Thyroid gland (tissue), 4 donors: ENCODE measurements at regions not wholly inside any gene's neighbourhood (a gene's known extent, or its start where the extent isn't known, plus 50 kb on each side); places are given as distances from the start of the nearest gene placed in this dataset.

Experiments used
- DNase-seq, 2 donors: peaks; one replicate each; pipeline ENCODE4 v3.0.0-alpha.2; 2019
- H3K27ac ChIP-seq, 3 donors: fragments of 200-600 bp; sonication (generic); 1 replicate in 2 of 3; 2 replicates in 1 of 3; pipeline ENCODE4 v1.5.1; 2016 to 2019; ENCODE audit warnings: mild to moderate bottlenecking in 1 of 3, moderate library complexity in 1 of 3
- H3K27me3 ChIP-seq: fragments of 200-600 bp; sonication (generic); one replicate; pipeline ENCODE4 v1.5.1; 2019
- H3K36me3 ChIP-seq, 2 donors: fragments of 200-600 bp; sonication (generic); one replicate each; pipeline ENCODE4 v1.5.1; 2016 to 2019
- H3K4me1 ChIP-seq, 2 donors: fragments of 200-600 bp; sonication (generic); one replicate each; pipeline ENCODE4 v1.5.1; 2017 to 2019
- H3K4me3 ChIP-seq, 3 donors: fragments of 200-600 bp; sonication (generic); replicated peaks in 1 of 3; 1 replicate in 2 of 3; 2 replicates in 1 of 3; pipeline ENCODE4 v1.5.1; 2016; ENCODE audit warnings: mild to moderate bottlenecking in 1 of 3
- H3K9me3 ChIP-seq: fragments of 200-600 bp; sonication (generic); one replicate; pipeline ENCODE4 v1.5.1; 2017
- POLR2A ChIP-seq, 2 donors: fragments of 450-650 bp; IDR thresholded peaks; one replicate each; pipeline ENCODE4 v1.6.1; 2017; ENCODE audit warnings: antibody characterized with exemption in 2 of 2, mild to moderate bottlenecking in 2 of 2, moderate library complexity in 1 of 2
- WGBS, 2 donors: methylation state at CpG; one replicate each; pipeline ENCODE4 v1.1.5; 2017; 5-methylcytosine and 5-hydroxymethylcytosine counted together
- intact Hi-C: fragments of 100-400 bp; cut with DNase I; formaldehyde crosslinking; loops from one replicate; pipeline ENCODE4 v1.15.1; 2023
- TF ChIP-seq, protein P1 (sequence below), 6 experiments: fragments of 200-600 bp in 3 of 6; fragments of 450-650 bp in 3 of 6; sonication (generic) in 3 of 6; IDR thresholded peaks; one replicate each; pipeline ENCODE4 v1.5.1; 2016 to 2019; ENCODE audit warnings: antibody characterized with exemption in 6 of 6, mild to moderate bottlenecking in 2 of 6, inconsistent platforms in 1 of 6, moderate library complexity in 1 of 6

GRCh38 chr1:165067829-165068228 lies 288.7 kb downstream of the LMX1A start:
- H3K4me3 ChIP-seq = no peak overlapping the region
- 80 to 86% methylated on average over 2 of the region's 2 CpGs for WGBS, 2 donors
- no peak overlapping the region for H3K27ac ChIP-seq
- H3K4me1 ChIP-seq = no peaks in the 10 kb centered on the region
- H3K9me3 ChIP-seq = no peaks in the 10 kb centered on the region
- DNase-seq = no peak
- no peaks in the 10 kb centered on the region for H3K27me3 ChIP-seq
- no peaks in the 10 kb centered on the region for H3K36me3 ChIP-seq
- intact Hi-C loops = no loop called here
- TF ChIP-seq, protein P1, sequence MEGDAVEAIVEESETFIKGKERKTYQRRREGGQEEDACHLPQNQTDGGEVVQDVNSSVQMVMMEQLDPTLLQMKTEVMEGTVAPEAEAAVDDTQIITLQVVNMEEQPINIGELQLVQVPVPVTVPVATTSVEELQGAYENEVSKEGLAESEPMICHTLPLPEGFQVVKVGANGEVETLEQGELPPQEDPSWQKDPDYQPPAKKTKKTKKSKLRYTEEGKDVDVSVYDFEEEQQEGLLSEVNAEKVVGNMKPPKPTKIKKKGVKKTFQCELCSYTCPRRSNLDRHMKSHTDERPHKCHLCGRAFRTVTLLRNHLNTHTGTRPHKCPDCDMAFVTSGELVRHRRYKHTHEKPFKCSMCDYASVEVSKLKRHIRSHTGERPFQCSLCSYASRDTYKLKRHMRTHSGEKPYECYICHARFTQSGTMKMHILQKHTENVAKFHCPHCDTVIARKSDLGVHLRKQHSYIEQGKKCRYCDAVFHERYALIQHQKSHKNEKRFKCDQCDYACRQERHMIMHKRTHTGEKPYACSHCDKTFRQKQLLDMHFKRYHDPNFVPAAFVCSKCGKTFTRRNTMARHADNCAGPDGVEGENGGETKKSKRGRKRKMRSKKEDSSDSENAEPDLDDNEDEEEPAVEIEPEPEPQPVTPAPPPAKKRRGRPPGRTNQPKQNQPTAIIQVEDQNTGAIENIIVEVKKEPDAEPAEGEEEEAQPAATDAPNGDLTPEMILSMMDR (IDR thresholded peaks at IDR 0.05) = no peak
- TF ChIP-seq POLR2A (IDR thresholded peaks at IDR 0.05) = no peak

GRCh38 chr1:165063181-165063965 lies 293.1 kb downstream of the LMX1A start:
- intact Hi-C loops = no loop called here
- no peak for DNase-seq
- Histone ChIP-seq H3K9me3 (no peaks in the 10 kb centered on the region), H3K27me3 (no peaks in the 10 kb centered on the region), H3K36me3 (no peaks in the 10 kb centered on the region), H3K4me3 (no peak overlapping the region), H3K27ac (no peak overlapping the region), H3K4me1 (no peaks in the 10 kb centered on the region)
- TF ChIP-seq, protein P1 (IDR thresholded peaks at IDR 0.05) = no peak
- TF ChIP-seq POLR2A (IDR thresholded peaks at IDR 0.05) = no peak
- WGBS, 2 donors = 64 to 69% methylated on average over 6 of the region's 6 CpGs

DNA sequence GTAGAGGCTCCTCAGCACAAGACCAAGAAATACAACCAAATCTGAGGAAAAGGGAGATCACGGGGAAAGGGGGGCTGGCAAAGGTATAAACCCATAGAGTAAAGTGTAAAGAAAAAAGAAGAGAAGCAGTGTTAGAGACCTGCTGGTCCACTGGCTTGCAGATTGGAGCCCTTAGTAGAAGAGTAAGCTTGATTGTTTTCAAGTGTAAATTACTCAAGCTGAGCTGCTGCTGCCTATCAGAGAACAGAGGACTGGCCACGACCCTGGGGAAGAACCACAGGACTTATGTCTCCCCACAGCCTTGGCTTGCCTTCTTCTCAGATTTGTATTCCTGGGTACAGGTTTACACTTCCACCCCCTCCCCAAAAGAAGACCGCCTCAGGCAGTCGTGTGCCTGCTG lies 294.2 kb downstream of the LMX1A start:
- no peaks in the 10 kb centered on the region for H3K4me1 ChIP-seq
- H3K27ac ChIP-seq = no peak overlapping the region
- intact Hi-C loops = no loop called here
- TF ChIP-seq, protein P1 (IDR thresholded peaks at IDR 0.05) = no peak
- no peak for TF ChIP-seq POLR2A (IDR thresholded peaks at IDR 0.05)
- no peaks in the 10 kb centered on the region for H3K9me3 ChIP-seq
- H3K4me3 ChIP-seq = no peak overlapping the region
- no peak for DNase-seq
- no peaks in the 10 kb centered on the region for H3K36me3 ChIP-seq
- H3K27me3 ChIP-seq = no peaks in the 10 kb centered on the region
- 54 to 55% methylated on average over 4 of the region's 4 CpGs for WGBS, 2 donors

- TF ChIP-seq POLR2A (IDR thresholded peaks at IDR 0.05) = no peak
- TF ChIP-seq, protein P1 (IDR thresholded peaks at IDR 0.05) = no peak
- H3K27me3 ChIP-seq = no peaks in the 10 kb centered on the region
- no peaks in the 10 kb centered on the region for H3K36me3 ChIP-seq
- H3K4me1 ChIP-seq = no peaks in the 10 kb centered on the region
- no peak for DNase-seq
- H3K27ac ChIP-seq = no peak overlapping the region
- no peaks in the 10 kb centered on the region for H3K9me3 ChIP-seq
- H3K4me3 ChIP-seq = no peak overlapping the region
- 90% methylated on average over 6 of the region's 6 CpGs for WGBS, 2 donors
- intact Hi-C loops = no loop called here
Observed at GRCh38 chr1:165060285-165060793, 296.2 kb downstream of the LMX1A start.

DNA sequence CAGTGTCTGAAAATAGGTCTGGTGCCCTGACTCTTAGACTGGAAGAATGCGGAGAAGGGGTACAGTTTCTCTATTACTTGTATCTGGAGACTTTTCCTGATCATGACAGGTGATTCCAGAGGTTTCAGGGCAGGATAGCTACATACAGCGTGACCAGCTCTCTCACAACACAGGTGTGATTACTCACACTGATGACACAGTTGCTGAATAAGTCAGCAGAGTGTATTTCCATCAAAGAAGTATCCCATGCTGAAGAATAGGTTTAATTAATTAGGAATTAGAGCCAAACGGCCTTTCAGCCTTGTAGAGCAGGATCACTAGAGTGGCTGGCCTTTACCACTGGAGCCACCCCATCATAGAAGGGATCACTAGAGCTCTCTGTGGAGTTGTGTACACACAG lies 298.6 kb downstream of the LMX1A start:
- H3K9me3 ChIP-seq = no peaks in the 10 kb centered on the region
- TF ChIP-seq, protein P1 (IDR thresholded peaks at IDR 0.05) = no peak
- TF ChIP-seq POLR2A (IDR thresholded peaks at IDR 0.05) = no peak
- H3K4me3 ChIP-seq = no peak overlapping the region
- H3K4me1 ChIP-seq = no peaks in the 10 kb centered on the region
- intact Hi-C loops = no loop called here
- 58 to 84% methylated on average over 3 of the region's 3 CpGs for WGBS, 2 donors
- no peaks in the 10 kb centered on the region for H3K27me3 ChIP-seq
- H3K36me3 ChIP-seq = no peaks in the 10 kb centered on the region
- H3K27ac ChIP-seq = no peak overlapping the region
- no peak for DNase-seq
